ENCODE measurements at regions not wholly inside any gene's neighbourhood (a gene's known extent, or its start where the extent isn't known, plus 50 kb on each side); places are given as distances from the start of the nearest gene placed in this dataset.
A peak's percentile ranks its signal among the peaks of the same experiment; 100 is the strongest.

- Histone ChIP-seq H3K27me3 (ENCODE audit: control insufficient read depth in 2 of 2, insufficient read depth in 2 of 2, low read length in 2 of 2) (no peaks in the 10 kb centered on the region), H3K27ac (ENCODE audit: low read depth, low read length) (no peak overlapping the region), H3K36me3 (ENCODE audit: control insufficient read depth in 2 of 3, insufficient read depth in 3 of 3, low read length in 3 of 3) (no peaks in the 10 kb centered on the region), H3K9me3 (ENCODE audit: control insufficient read depth in 2 of 3, low read length in 3 of 3) (no peaks in the 10 kb centered on the region), H3K4me3 (ENCODE audit: low read length) (no peak overlapping the region), H3K4me1 (ENCODE audit: control insufficient read depth in 2 of 2, insufficient read depth in 2 of 2, low read length in 2 of 2) (no peaks in the 10 kb centered on the region)
- Mint-ChIP-seq H3K27me3 (peaks cover 5 to 27% (median 14%) of the 10 kb centered on the region in 5 donors), H3K4me1 (no peaks in the 10 kb centered on the region), H3K9me3 (no peaks in the 10 kb centered on the region), H3K27ac (no peak overlapping the region), H3K4me3 (no peak overlapping the region), H3K36me3 (no peaks in the 10 kb centered on the region)
- POLR2A ChIA-PET, result no interaction called here
- DNase-seq (no peak), ATAC-seq (no peak)
- CTCF ChIA-PET, result no interaction called here
- intact Hi-C loops (cut with micrococcal nuclease), result no loop called here
Observed at GRCh38 chr13:72647422-72647821, 80.0 kb downstream of the MZT1 start.

- Histone ChIP-seq H3K9me3 (ENCODE audit: control insufficient read depth in 2 of 3, low read length in 3 of 3) (no peaks in the 10 kb centered on the region), H3K27me3 (ENCODE audit: control insufficient read depth in 2 of 2, insufficient read depth in 2 of 2, low read length in 2 of 2) (no peaks in the 10 kb centered on the region), H3K27ac (ENCODE audit: low read depth, low read length) (no peak overlapping the region), H3K36me3 (ENCODE audit: control insufficient read depth in 2 of 3, insufficient read depth in 3 of 3, low read length in 3 of 3) (no peaks in the 10 kb centered on the region), H3K4me1 (ENCODE audit: control insufficient read depth in 2 of 2, insufficient read depth in 2 of 2, low read length in 2 of 2) (no peaks in the 10 kb centered on the region), H3K4me3 (ENCODE audit: low read length) (no peak overlapping the region)
- Mint-ChIP-seq H3K36me3 (no peaks in the 10 kb centered on the region), H3K4me1 (no peaks in the 10 kb centered on the region), H3K9me3 (no peaks in the 10 kb centered on the region), H3K27me3 (peaks cover 3 to 14% (median 8%) of the 10 kb centered on the region in 5 donors), H3K27ac (peak overlapping the region in 1 of 9 donors; percentile 1), H3K4me3 (no peak overlapping the region)
- intact Hi-C loops (cut with micrococcal nuclease), result no loop called here
- DNase-seq (no peak), ATAC-seq (no peak)
- POLR2A ChIA-PET, result no interaction called here
- CTCF ChIA-PET, result no interaction called here
Observed at GRCh38 chr13:72645521-72645920, 81.9 kb downstream of the MZT1 start.

- no peak overlapping the region for H3K4me3 ChIP-seq (ENCODE audit: low read length)
- no peaks in the 10 kb centered on the region for H3K4me1 ChIP-seq (ENCODE audit: control insufficient read depth in 2 of 2, insufficient read depth in 2 of 2, low read length in 2 of 2)
- DNase-seq (peak in 6 of 9 donors; percentile 19 to 42 (median 30)), ATAC-seq (peak; percentile 52)
- no peaks in the 10 kb centered on the region for H3K36me3 ChIP-seq (ENCODE audit: control insufficient read depth in 2 of 3, insufficient read depth in 3 of 3, low read length in 3 of 3)
- no peak overlapping the region for H3K27ac ChIP-seq (ENCODE audit: low read depth, low read length)
- no peaks in the 10 kb centered on the region for H3K27me3 ChIP-seq (ENCODE audit: control insufficient read depth in 2 of 2, insufficient read depth in 2 of 2, low read length in 2 of 2)
- Mint-ChIP-seq H3K4me1 (no peaks in the 10 kb centered on the region), H3K36me3 (no peaks in the 10 kb centered on the region), H3K27ac (no peak overlapping the region), H3K27me3 (peaks cover 3 to 14% (median 4%) of the 10 kb centered on the region in 5 donors), H3K9me3 (no peaks in the 10 kb centered on the region), H3K4me3 (no peak overlapping the region)
- intact Hi-C loops (cut with micrococcal nuclease), result loop anchor here (1.0 to 5.0 kb wide), 4 partner anchors 9 to 1065 kb away; no protein-coding TSS in a partner anchor
- ChIA-PET CTCF (interaction anchor here (0.6 kb wide), 1 partner anchor 576 kb away, joined by 7 read pairs; no protein-coding TSS in a partner anchor), POLR2A (no interaction called here)
- H3K9me3 ChIP-seq (ENCODE audit: control insufficient read depth in 2 of 3, low read length in 3 of 3), result no peaks in the 10 kb centered on the region
Observed at GRCh38 chr13:72643311-72643989, 84.0 kb downstream of the MZT1 start.

GRCh38 chr13:72639377-72639776 lies 88.1 kb downstream of the MZT1 start:
- Histone ChIP-seq H3K36me3 (ENCODE audit: control insufficient read depth in 2 of 3, insufficient read depth in 3 of 3, low read length in 3 of 3) (no peaks in the 10 kb centered on the region), H3K4me1 (ENCODE audit: control insufficient read depth in 2 of 2, insufficient read depth in 2 of 2, low read length in 2 of 2) (no peaks in the 10 kb centered on the region), H3K27ac (ENCODE audit: low read depth, low read length) (no peak overlapping the region), H3K4me3 (ENCODE audit: low read length) (no peak overlapping the region), H3K9me3 (ENCODE audit: control insufficient read depth in 2 of 3, low read length in 3 of 3) (no peaks in the 10 kb centered on the region), H3K27me3 (ENCODE audit: control insufficient read depth in 2 of 2, insufficient read depth in 2 of 2, low read length in 2 of 2) (no peaks in the 10 kb centered on the region)
- Mint-ChIP-seq H3K27me3 (peaks cover 0 to 12% (median 2%) of the 10 kb centered on the region in 5 donors), H3K9me3 (no peaks in the 10 kb centered on the region), H3K4me3 (no peak overlapping the region), H3K27ac (no peak overlapping the region), H3K36me3 (no peaks in the 10 kb centered on the region), H3K4me1 (no peaks in the 10 kb centered on the region)
- DNase-seq (no peak), ATAC-seq (no peak)
- intact Hi-C loops (cut with micrococcal nuclease), result no loop called here
- ChIA-PET POLR2A (no interaction called here), CTCF (no interaction called here)

- no peak overlapping the region for H3K4me3 ChIP-seq (ENCODE audit: low read length)
- H3K27me3 ChIP-seq (ENCODE audit: control insufficient read depth in 2 of 2, insufficient read depth in 2 of 2, low read length in 2 of 2), result no peaks in the 10 kb centered on the region
- no peaks in the 10 kb centered on the region for H3K36me3 ChIP-seq (ENCODE audit: control insufficient read depth in 2 of 3, insufficient read depth in 3 of 3, low read length in 3 of 3)
- H3K27ac ChIP-seq (ENCODE audit: low read depth, low read length), result no peak overlapping the region
- no peak for ATAC-seq
- no peaks in the 10 kb centered on the region for H3K9me3 Mint-ChIP-seq
- CTCF ChIA-PET, result no interaction called here
- no peaks in the 10 kb centered on the region for H3K4me1 ChIP-seq (ENCODE audit: control insufficient read depth in 2 of 2, insufficient read depth in 2 of 2, low read length in 2 of 2)
- DNase-seq, result no peak
- intact Hi-C loops (cut with micrococcal nuclease), result no loop called here
- H3K9me3 ChIP-seq (ENCODE audit: control insufficient read depth in 2 of 3, low read length in 3 of 3), result no peaks in the 10 kb centered on the region
- peaks cover 0 to 12% (median 4%) of the 10 kb centered on the region in 5 donors for H3K27me3 Mint-ChIP-seq
- H3K4me1 Mint-ChIP-seq, result no peaks in the 10 kb centered on the region
- H3K36me3 Mint-ChIP-seq, result no peaks in the 10 kb centered on the region
- POLR2A ChIA-PET, result no interaction called here
- no peak overlapping the region for H3K4me3 Mint-ChIP-seq
- peak overlapping the region in 1 of 9 donors; percentile 46 for H3K27ac Mint-ChIP-seq
Observed at GRCh38 chr13:72638059-72638815, 89.2 kb downstream of the MZT1 start.

- no peaks in the 10 kb centered on the region for H3K36me3 ChIP-seq (ENCODE audit: control insufficient read depth in 2 of 3, insufficient read depth in 3 of 3, low read length in 3 of 3)
Observed at GRCh38 chr13:72637561-72637960, 89.9 kb downstream of the MZT1 start.

GRCh38 chr13:72634859-72635258 lies 92.6 kb downstream of the MZT1 start:
- Histone ChIP-seq H3K27me3 (ENCODE audit: control insufficient read depth in 2 of 2, insufficient read depth in 2 of 2, low read length in 2 of 2) (no peaks in the 10 kb centered on the region), H3K9me3 (ENCODE audit: control insufficient read depth in 2 of 3, low read length in 3 of 3) (no peaks in the 10 kb centered on the region), H3K27ac (ENCODE audit: low read depth, low read length) (no peak overlapping the region), H3K4me3 (ENCODE audit: low read length) (no peak overlapping the region), H3K36me3 (ENCODE audit: control insufficient read depth in 2 of 3, insufficient read depth in 3 of 3, low read length in 3 of 3) (no peaks in the 10 kb centered on the region), H3K4me1 (ENCODE audit: control insufficient read depth in 2 of 2, insufficient read depth in 2 of 2, low read length in 2 of 2) (no peaks in the 10 kb centered on the region)
- H3K27ac Mint-ChIP-seq, result no peak overlapping the region
- no peak overlapping the region for H3K4me3 Mint-ChIP-seq
- POLR2A ChIA-PET, result no interaction called here
- peaks cover 0 to 6% (median 4%) of the 10 kb centered on the region in 5 donors for H3K27me3 Mint-ChIP-seq
- no peaks in the 10 kb centered on the region for H3K36me3 Mint-ChIP-seq
- H3K4me1 Mint-ChIP-seq, result no peaks in the 10 kb centered on the region
- intact Hi-C loops (cut with micrococcal nuclease), result no loop called here
- DNase-seq (no peak), ATAC-seq (no peak)
- CTCF ChIA-PET, result no interaction called here
- peaks cover 0 to 11% (median 0%) of the 10 kb centered on the region in 11 donors for H3K9me3 Mint-ChIP-seq

More at GRCh38 chr13:72637561-72637960, 89.9 kb downstream of the MZT1 start:
- Histone ChIP-seq H3K4me1 (ENCODE audit: control insufficient read depth in 2 of 2, insufficient read depth in 2 of 2, low read length in 2 of 2) (no peaks in the 10 kb centered on the region), H3K4me3 (ENCODE audit: low read length) (no peak overlapping the region), H3K9me3 (ENCODE audit: control insufficient read depth in 2 of 3, low read length in 3 of 3) (no peaks in the 10 kb centered on the region), H3K27me3 (ENCODE audit: control insufficient read depth in 2 of 2, insufficient read depth in 2 of 2, low read length in 2 of 2) (no peaks in the 10 kb centered on the region), H3K27ac (ENCODE audit: low read depth, low read length) (no peak overlapping the region)
- H3K27ac Mint-ChIP-seq, result no peak overlapping the region
- no peaks in the 10 kb centered on the region for H3K36me3 Mint-ChIP-seq
- H3K4me3 Mint-ChIP-seq, result no peak overlapping the region
- DNase-seq (no peak), ATAC-seq (no peak)
- ChIA-PET CTCF (no interaction called here), POLR2A (no interaction called here)
- intact Hi-C loops (cut with micrococcal nuclease), result no loop called here
- H3K4me1 Mint-ChIP-seq, result no peaks in the 10 kb centered on the region
- H3K27me3 Mint-ChIP-seq, result peaks cover 0 to 12% (median 4%) of the 10 kb centered on the region in 5 donors
- H3K9me3 Mint-ChIP-seq, result no peaks in the 10 kb centered on the region

Measured in naive thymus-derived CD4-positive, alpha-beta T cell (primary cell).